ENCODE measurements at regions not wholly inside any gene's neighbourhood (a gene's known extent, or its start where the extent isn't known, plus 50 kb on each side); places are given as distances from the start of the nearest gene placed in this dataset.

GRCh38 chr22:47374901-47375575, 612.6 kb downstream of the TBC1D22A start:
- DNase-seq (ENCODE audit: low spot score): no peak

GRCh38 chr22:47374273-47374771, 611.9 kb downstream of the TBC1D22A start:
- DNase-seq (ENCODE audit: low spot score): no peak

- no peak for DNase-seq (ENCODE audit: low spot score)
Observed at GRCh38 chr22:47373648-47374272, 611.3 kb downstream of the TBC1D22A start.

- no peak for DNase-seq (ENCODE audit: low spot score)
Observed at GRCh38 chr22:47372596-47373385, 610.3 kb downstream of the TBC1D22A start.

- DNase-seq (ENCODE audit: low spot score): no peak
Observed at GRCh38 chr22:47372111-47372581, 609.7 kb downstream of the TBC1D22A start.

GRCh38 chr22:47371263-47372090, 609.0 kb downstream of the TBC1D22A start:
- no peak for DNase-seq (ENCODE audit: low spot score)

GRCh38 chr22:47370448-47371262, 608.2 kb downstream of the TBC1D22A start:
- no peak for DNase-seq (ENCODE audit: low spot score)

GRCh38 chr22:47369431-47370015, 607.1 kb downstream of the TBC1D22A start:
- no peak for DNase-seq (ENCODE audit: low spot score)

GRCh38 chr22:47369020-47369419, 606.6 kb downstream of the TBC1D22A start:
- no peak for DNase-seq (ENCODE audit: low spot score)

- no peak for DNase-seq (ENCODE audit: low spot score)
Observed at GRCh38 chr22:47367993-47368945, 605.8 kb downstream of the TBC1D22A start.

GRCh38 chr22:47367107-47367690, 604.7 kb downstream of the TBC1D22A start:
- DNase-seq (ENCODE audit: low spot score): no peak

GRCh38 chr22:47366026-47366767, 603.7 kb downstream of the TBC1D22A start:
- no peak for DNase-seq (ENCODE audit: low spot score)

- no peak for DNase-seq (ENCODE audit: low spot score)
Observed at GRCh38 chr22:47361247-47361646, 598.8 kb downstream of the TBC1D22A start.

GRCh38 chr22:47357493-47357892, 595.0 kb downstream of the TBC1D22A start:
- DNase-seq (ENCODE audit: low spot score): peak; percentile 21

- DNase-seq (ENCODE audit: low spot score): peak; percentile 20
Observed at GRCh38 chr22:47357086-47357485, 594.6 kb downstream of the TBC1D22A start.

- DNase-seq (ENCODE audit: low spot score): peak; percentile 13
Observed at GRCh38 chr22:47356511-47357011, 594.1 kb downstream of the TBC1D22A start.

- peak; percentile 28 for DNase-seq (ENCODE audit: low spot score)
Observed at GRCh38 chr22:47355776-47356510, 593.5 kb downstream of the TBC1D22A start.
